GM12874 (cell line): ENCODE measurements at regions not wholly inside any gene's neighbourhood (a gene's known extent, or its start where the extent isn't known, plus 50 kb on each side); places are given as distances from the start of the nearest gene placed in this dataset.

Source experiments
- TF ChIP-seq, protein P1 (sequence below): IDR thresholded peaks from 2 replicates; pipeline ENCODE4 v1.5.1; 2011; ENCODE audit warnings: low read depth, mild to moderate bottlenecking, control low read depth, low read length, moderate library complexity; ENCODE audit not compliant: insufficient read depth

GRCh38 chr2:52520644-52521043, 1247.0 kb upstream of the CHAC2 start:
- TF ChIP-seq, protein P1, sequence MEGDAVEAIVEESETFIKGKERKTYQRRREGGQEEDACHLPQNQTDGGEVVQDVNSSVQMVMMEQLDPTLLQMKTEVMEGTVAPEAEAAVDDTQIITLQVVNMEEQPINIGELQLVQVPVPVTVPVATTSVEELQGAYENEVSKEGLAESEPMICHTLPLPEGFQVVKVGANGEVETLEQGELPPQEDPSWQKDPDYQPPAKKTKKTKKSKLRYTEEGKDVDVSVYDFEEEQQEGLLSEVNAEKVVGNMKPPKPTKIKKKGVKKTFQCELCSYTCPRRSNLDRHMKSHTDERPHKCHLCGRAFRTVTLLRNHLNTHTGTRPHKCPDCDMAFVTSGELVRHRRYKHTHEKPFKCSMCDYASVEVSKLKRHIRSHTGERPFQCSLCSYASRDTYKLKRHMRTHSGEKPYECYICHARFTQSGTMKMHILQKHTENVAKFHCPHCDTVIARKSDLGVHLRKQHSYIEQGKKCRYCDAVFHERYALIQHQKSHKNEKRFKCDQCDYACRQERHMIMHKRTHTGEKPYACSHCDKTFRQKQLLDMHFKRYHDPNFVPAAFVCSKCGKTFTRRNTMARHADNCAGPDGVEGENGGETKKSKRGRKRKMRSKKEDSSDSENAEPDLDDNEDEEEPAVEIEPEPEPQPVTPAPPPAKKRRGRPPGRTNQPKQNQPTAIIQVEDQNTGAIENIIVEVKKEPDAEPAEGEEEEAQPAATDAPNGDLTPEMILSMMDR, result no peak

DNA sequence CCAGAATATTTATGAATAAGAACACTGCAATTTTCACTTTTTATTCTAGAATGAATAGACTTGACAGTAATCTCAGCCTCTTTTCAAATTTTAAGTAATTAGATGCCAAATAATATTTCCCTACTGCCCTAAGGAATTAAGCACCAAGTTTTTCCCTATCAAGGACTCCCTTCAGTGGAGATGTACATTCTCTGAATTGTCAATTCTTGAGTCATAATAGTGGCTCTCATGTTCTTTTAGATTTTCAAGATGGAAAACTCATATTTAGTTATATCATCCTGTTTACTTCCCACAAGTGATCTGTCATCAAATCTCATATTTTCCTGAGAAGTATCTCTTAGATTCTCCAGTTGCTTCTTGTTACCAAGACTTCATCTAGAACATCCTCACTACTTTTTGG, 1248.9 kb upstream of the CHAC2 start:
- TF ChIP-seq, protein P1, result no peak

GRCh38 chr2:52512760-52513159, 1254.8 kb upstream of the CHAC2 start:
- TF ChIP-seq, protein P1, result no peak

GRCh38 chr2:52510432-52510831, 1257.2 kb upstream of the CHAC2 start:
- TF ChIP-seq, protein P1, result no peak

- TF ChIP-seq, protein P1, result no peak
Observed at GRCh38 chr2:52502476-52502860, 1265.1 kb upstream of the CHAC2 start.

GRCh38 chr2:52501715-52502475, 1265.7 kb upstream of the CHAC2 start:
- TF ChIP-seq, protein P1, result no peak

DNA sequence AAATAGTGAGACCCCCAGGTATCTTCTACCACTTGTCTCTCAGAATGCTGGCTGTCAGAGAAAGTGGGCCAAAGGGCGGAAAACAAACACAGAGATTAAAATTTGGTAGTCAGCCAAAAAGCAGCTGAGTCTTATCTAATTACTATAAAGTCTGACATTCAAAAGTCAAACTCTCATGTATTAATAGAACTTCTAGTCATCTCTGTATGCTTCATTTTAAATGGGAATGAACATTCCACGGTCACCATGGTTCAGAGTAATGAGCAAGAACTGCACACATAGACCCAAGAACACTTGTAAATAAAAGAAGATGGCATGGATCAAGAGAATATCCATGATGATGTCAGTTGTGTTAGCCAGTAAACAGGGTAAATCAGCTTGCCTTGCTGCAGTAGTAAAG, 1267.0 kb upstream of the CHAC2 start:
- TF ChIP-seq, protein P1, result no peak
